Endothelial cell of umbilical vein (primary cell): ENCODE measurements at regions not wholly inside any gene's neighbourhood (a gene's known extent, or its start where the extent isn't known, plus 50 kb on each side); places are given as distances from the start of the nearest gene placed in this dataset.
"Not testable (repeated sequence)": the region's sequence is repeated elsewhere in the genome, so short reads cannot be mapped to it uniquely, and the experiment has no call there.

Source experiments
- BruUV-seq: library from RNA; stranded (reverse); fragments of 400-500 nt; replicated peaks from 2 replicates; lab custom pipeline; 2021; lab: Mats Ljungman, UMichigan
- CTCF ChIA-PET: fragments of 300-600, 350-600 bp; sonication (Branson Sonifier 250); formaldehyde crosslinking; loops from one replicate; lab custom pipeline; 2021; ENCODE audit warnings: antibody characterized with exemption, inconsistent platforms; lab: Charles Lee
- POLR2A ChIA-PET: fragments of 300-600, 350-600 bp; sonication (Branson Sonifier 250); formaldehyde crosslinking; loops from one replicate; lab custom pipeline; 2021; ENCODE audit warnings: antibody characterized with exemption, inconsistent platforms; lab: Charles Lee
- DNase-seq: peaks from one replicate; pipeline ENCODE4 v3.0.0-alpha.2; 2011; ENCODE audit warnings: low read depth, low spot score
- FAIRE-seq: peaks from 2 replicates; lab custom pipeline; 2011; peaks lifted over from hg19 to GRCh38; lab: Jason Lieb, UNC
- H2AFZ ChIP-seq: 2 replicates; pipeline ENCODE4 v1.6.0; 2012; ENCODE audit warnings: low read depth, low read length, control low read depth, inconsistent platforms
- H3K27ac ChIP-seq: 2 replicates; pipeline ENCODE4 v1.5.1; 2011; ENCODE audit warnings: low read depth, mild to moderate bottlenecking, control low read depth, low read length, moderate library complexity; ENCODE audit not compliant: insufficient read depth
- H3K27me3 ChIP-seq, 2 experiments: 2 replicates each; pipeline versions ENCODE4 v1.6.0 to v1.6.1; 2011; ENCODE audit warnings: low read length in 2 of 2, mixed read lengths in 1 of 2; ENCODE audit not compliant: control insufficient read depth in 2 of 2, insufficient read depth in 2 of 2
- H3K36me3 ChIP-seq, 2 experiments: 2 replicates in 1 of 2; 3 replicates in 1 of 2; pipeline ENCODE4 v1.5.1; 2011; ENCODE audit warnings: low read length in 2 of 2, mild to moderate bottlenecking in 1 of 2, moderate library complexity in 1 of 2; ENCODE audit not compliant: control insufficient read depth in 2 of 2, insufficient read depth in 2 of 2; ENCODE audit errors: extremely low read depth in 1 of 2
- H3K4me1 ChIP-seq: 3 replicates; pipeline ENCODE4 v1.5.1; 2011; ENCODE audit warnings: mild to moderate bottlenecking, low read length; ENCODE audit not compliant: control insufficient read depth, insufficient read depth; ENCODE audit errors: extremely low read depth
- H3K4me2 ChIP-seq: 2 replicates; pipeline ENCODE4 v1.6.1; 2011; ENCODE audit warnings: low read length, control low read depth, mixed read lengths; ENCODE audit not compliant: insufficient read depth
- H3K4me3 ChIP-seq, 3 experiments: fragments of 200-600 bp in 1 of 3; sonication (generic), shearing (Covaris generic) in 1 of 3; replicated peaks in 1 of 3; 2 replicates each; pipeline ENCODE4 v1.5.1; 2011 to 2016; ENCODE audit warnings: control low read depth in 3 of 3, low read length in 3 of 3, mild to moderate bottlenecking in 2 of 3, inconsistent platforms in 1 of 3, low read depth in 1 of 3, moderate library complexity in 1 of 3; ENCODE audit not compliant: insufficient read depth in 1 of 3
- H3K79me2 ChIP-seq: 2 replicates; pipeline ENCODE4 v1.6.0; 2012; ENCODE audit warnings: low read length, inconsistent platforms; ENCODE audit not compliant: control insufficient read depth, insufficient read depth
- H3K9ac ChIP-seq: replicated peaks from 2 replicates; pipeline ENCODE3; 2011; ENCODE audit warnings: low read length, control low read depth; ENCODE audit not compliant: insufficient read depth; ENCODE audit errors: extremely low read depth
- H3K9me1 ChIP-seq: replicated peaks from 3 replicates; pipeline ENCODE4 v1.6.0; 2011; ENCODE audit warnings: mild to moderate bottlenecking, low read length; ENCODE audit not compliant: control insufficient read depth, insufficient read depth; ENCODE audit errors: extremely low read depth
- H3K9me3 ChIP-seq: replicated peaks from 2 replicates; pipeline ENCODE4 v1.5.1; 2012; ENCODE audit warnings: low read length, inconsistent platforms; ENCODE audit not compliant: control insufficient read depth, insufficient read depth
- H4K20me1 ChIP-seq: replicated peaks from 2 replicates; pipeline ENCODE3; 2011; ENCODE audit warnings: mild to moderate bottlenecking, low read length; ENCODE audit not compliant: control insufficient read depth, insufficient read depth; ENCODE audit errors: extremely low read depth
- MYC ChIP-seq: IDR thresholded peaks from one replicate; pipeline ENCODE4 v1.6.1; 2011; ENCODE audit warnings: mild to moderate bottlenecking, low read depth, low read length
- POLR2AphosphoS5 ChIP-seq: IDR thresholded peaks from 2 replicates; pipeline ENCODE4 v1.6.1; 2012; ENCODE audit warnings: low read depth, mild to moderate bottlenecking, control low read depth, low read length, moderate library complexity; ENCODE audit not compliant: insufficient read depth
- dilution Hi-C: fragments of 300-500 bp; cut with MboI; formaldehyde crosslinking; loops from one replicate; pipeline ENCODE4 v1.15.0; 2019; ENCODE audit warnings: low sequenced_read_pairs; ENCODE audit not compliant: extremely low pct_ligation_motif_present
- intact Hi-C: fragments of 100-400 bp; cut with micrococcal nuclease; formaldehyde crosslinking; loops from one replicate; pipeline ENCODE4 v1.10.0; 2022
- TF ChIP-seq, protein P1 (sequence below): IDR thresholded peaks from 2 replicates; pipeline ENCODE4 v1.6.1; 2011; ENCODE audit not compliant: insufficient read depth, insufficient read length
- TF ChIP-seq, protein P2 (sequence below), 2 donors: IDR thresholded peaks; 1 replicate in 1 of 2; 2 replicates in 1 of 2; pipeline ENCODE4 v1.5.1; 2011; ENCODE audit warnings: low read length in 2 of 2, mild to moderate bottlenecking in 2 of 2, moderate library complexity in 2 of 2, control low read depth in 1 of 2, inconsistent platforms in 1 of 2, low read depth in 1 of 2; ENCODE audit not compliant: insufficient read depth in 1 of 2; ENCODE audit errors: extremely low read depth in 1 of 2

DNA sequence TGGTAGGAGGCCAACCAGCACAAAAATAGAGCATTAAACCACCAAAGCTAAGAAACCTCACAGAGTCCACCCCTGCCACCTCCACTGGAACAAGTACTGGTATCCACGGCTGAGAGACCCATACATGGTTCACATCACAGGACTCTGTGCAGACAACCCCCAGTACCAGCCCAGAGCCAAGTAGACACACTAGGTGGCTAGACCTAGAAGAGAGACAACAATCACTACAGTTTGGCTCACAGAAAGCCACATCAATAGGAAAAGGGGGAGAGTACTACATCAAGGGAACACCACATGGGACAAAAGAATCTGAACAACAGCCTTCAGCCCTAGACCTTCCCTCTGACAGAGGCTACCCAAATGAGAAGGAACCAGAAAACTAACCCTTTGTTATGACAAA, 1614.9 kb downstream of the EFNB2 start:
- H4K20me1 ChIP-seq, intact Hi-C loops, FAIRE-seq, H3K27me3 ChIP-seq, H3K9ac ChIP-seq, H2AFZ ChIP-seq, dilution Hi-C loops, H3K27ac ChIP-seq, POLR2A ChIA-PET, H3K4me1 ChIP-seq, H3K79me2 ChIP-seq, CTCF ChIA-PET, H3K4me3 ChIP-seq, DNase-seq, H3K9me3 ChIP-seq, BruUV-seq, H3K36me3 ChIP-seq, H3K4me2 ChIP-seq, H3K9me1 ChIP-seq: not testable (repeated sequence)

DNA sequence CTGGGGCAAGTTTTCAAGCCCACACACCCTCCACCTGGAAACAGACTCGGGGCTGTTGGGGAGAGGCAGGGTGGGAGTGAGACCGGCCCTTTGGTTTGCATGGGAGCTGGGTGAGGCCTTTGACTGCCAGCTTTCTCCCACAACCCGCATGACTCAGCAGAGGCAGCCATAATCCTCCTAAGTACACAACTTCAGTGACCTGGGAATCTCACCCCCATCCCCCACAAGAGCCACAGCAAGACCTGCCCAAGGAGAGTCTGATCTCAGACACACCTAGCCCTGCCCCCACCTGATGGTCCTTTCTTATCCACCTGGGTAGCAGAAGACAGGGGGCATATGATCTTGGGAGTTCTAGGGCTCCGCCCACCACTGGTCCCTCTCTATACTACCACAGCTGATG, 1615.4 kb downstream of the EFNB2 start:
- H4K20me1 ChIP-seq, result no peaks in the 10 kb centered on the region
- no peak overlapping the region for H3K4me2 ChIP-seq
- DNase-seq, result no peak
- no peaks in the 10 kb centered on the region for H3K79me2 ChIP-seq
- ChIA-PET CTCF (no interaction called here), POLR2A (no interaction called here)
- FAIRE-seq, result no peak
- H3K27ac ChIP-seq, result no peak overlapping the region
- no peaks in the 10 kb centered on the region for H3K9me3 ChIP-seq
- H3K36me3 ChIP-seq, result no peaks in the 10 kb centered on the region
- H3K4me1 ChIP-seq, result no peaks in the 10 kb centered on the region
- no peaks in the 10 kb centered on the region for H3K9me1 ChIP-seq
- intact Hi-C loops, result no loop called here
- H3K9ac ChIP-seq, result no peak overlapping the region
- H3K4me3 ChIP-seq, result no peak overlapping the region
- TF ChIP-seq, protein P1, sequence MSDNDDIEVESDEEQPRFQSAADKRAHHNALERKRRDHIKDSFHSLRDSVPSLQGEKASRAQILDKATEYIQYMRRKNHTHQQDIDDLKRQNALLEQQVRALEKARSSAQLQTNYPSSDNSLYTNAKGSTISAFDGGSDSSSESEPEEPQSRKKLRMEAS, result no peak
- TF ChIP-seq MYC (no peak), POLR2AphosphoS5 (no peak)
- TF ChIP-seq, protein P2, sequence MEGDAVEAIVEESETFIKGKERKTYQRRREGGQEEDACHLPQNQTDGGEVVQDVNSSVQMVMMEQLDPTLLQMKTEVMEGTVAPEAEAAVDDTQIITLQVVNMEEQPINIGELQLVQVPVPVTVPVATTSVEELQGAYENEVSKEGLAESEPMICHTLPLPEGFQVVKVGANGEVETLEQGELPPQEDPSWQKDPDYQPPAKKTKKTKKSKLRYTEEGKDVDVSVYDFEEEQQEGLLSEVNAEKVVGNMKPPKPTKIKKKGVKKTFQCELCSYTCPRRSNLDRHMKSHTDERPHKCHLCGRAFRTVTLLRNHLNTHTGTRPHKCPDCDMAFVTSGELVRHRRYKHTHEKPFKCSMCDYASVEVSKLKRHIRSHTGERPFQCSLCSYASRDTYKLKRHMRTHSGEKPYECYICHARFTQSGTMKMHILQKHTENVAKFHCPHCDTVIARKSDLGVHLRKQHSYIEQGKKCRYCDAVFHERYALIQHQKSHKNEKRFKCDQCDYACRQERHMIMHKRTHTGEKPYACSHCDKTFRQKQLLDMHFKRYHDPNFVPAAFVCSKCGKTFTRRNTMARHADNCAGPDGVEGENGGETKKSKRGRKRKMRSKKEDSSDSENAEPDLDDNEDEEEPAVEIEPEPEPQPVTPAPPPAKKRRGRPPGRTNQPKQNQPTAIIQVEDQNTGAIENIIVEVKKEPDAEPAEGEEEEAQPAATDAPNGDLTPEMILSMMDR (IDR thresholded peaks at IDR 0.05; ENCODE audit: extremely low read depth in 1 of 2, insufficient read depth in 1 of 2, low read depth in 1 of 2, low read length in 2 of 2), result no peak
- H3K27me3 ChIP-seq, result no peaks in the 10 kb centered on the region
- no TSS peak for BruUV-seq
- dilution Hi-C loops, result no loop called here
- H2AFZ ChIP-seq, result no peak overlapping the region
